Dermis microvascular lymphatic vessel endothelial cell (primary cell): ENCODE measurements at regions not wholly inside any gene's neighbourhood (a gene's known extent, or its start where the extent isn't known, plus 50 kb on each side); places are given as distances from the start of the nearest gene placed in this dataset.

Experiments used
- DNase-seq, 2 donors: peaks; one replicate each; pipeline versions ENCODE4 v3.0.0 to v3.0.0-alpha.2; 2010; ENCODE audit warnings: low read depth in 2 of 2

DNA sequence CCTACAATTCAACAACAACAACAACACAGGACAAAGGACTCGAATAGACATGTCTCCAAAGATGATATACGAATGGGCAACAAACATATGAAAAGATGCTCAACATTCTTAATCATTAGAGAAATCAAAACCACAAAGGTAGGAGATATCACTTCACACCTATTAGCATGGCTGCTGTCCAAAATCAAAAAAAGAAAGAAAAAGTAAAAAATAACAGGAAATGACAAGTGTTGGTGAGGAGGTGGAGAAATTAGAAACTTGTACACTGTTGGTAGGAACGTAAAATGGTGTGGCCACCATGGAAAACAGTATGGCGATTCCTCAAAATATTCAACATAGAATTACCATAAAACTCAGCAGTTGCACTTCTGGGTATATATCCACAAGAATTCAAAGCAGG lies 312.3 kb upstream of the STT3B start:
- no peak for DNase-seq

DNA sequence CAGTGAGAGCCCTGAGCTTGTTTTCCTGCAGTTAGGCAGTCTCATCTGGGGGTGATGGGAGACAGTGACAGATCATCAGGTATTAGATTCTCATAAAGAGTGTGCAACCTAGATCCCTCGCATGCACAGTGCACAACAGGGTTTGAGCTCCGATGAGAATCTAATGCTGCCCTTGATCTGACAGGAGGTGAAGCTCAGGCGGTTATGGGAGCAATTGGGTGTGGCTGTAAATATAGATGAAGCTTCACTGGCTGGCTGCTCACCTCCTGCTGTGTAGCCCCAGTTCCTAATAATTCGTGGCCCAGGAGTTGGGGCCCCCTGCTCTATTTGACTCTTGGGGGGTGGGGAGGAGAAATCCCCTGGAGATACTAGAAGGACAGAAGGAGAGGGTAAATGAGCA lies 309.4 kb upstream of the STT3B start:
- no peak for DNase-seq

DNA sequence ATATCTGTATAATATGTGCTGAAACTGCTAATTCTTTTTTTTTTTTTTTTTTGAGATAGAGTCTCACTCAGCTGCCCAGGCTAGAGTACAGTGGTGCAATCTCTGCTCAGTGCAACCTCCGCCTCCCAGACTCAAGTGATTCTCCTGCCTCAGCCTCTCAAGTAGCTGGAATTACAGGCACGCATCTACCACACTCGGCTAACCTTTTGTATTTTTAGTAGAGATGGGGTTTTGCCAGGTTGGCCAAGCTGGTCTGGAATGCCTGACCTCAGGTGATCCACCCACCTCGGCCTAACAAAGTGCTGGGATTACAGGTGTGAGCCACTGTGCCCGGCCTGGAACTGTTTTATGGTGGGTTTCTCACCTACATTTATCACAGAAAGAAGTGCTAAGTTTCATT lies 307.8 kb upstream of the STT3B start:
- no peak for DNase-seq

DNA sequence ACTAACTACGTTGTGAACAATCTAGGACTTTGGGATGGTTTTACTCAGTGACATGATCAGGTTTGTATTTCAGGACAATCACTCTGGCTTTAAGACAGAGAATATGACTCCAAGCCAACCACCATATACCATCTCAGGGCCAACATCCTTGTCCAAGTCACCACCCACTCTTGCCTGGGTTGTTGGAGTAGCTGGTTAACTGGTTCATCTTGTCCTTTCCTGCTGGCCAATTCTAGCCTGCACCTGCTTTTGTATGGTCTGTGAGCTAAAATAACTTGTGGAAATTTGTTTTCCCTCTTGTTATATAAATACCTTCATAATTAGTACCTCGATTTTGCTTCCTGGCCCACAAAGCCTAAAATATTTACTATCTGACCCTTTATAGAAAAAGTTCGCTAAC lies 306.8 kb upstream of the STT3B start:
- no peak for DNase-seq

DNA sequence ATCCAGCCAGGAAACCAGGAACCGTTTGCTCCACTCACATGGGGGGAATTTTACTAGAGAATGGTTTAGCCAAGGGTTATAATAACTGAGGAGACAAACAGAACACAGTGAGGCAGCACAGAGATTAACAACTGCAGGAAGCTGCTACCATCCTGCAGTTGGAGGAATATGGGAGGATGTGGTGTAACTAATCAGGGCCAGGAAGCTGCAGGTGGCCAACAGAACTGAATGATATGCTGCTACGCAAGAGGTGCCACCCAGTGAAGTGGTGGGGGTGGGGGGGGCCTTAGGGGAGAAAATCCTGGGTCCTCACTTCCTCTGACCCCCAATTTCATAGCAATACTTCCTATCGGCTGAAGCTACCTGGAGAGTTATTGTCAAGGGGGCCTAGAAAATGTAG lies 306.4 kb upstream of the STT3B start:
- DNase-seq, result peak; percentile 45 to 64

DNA sequence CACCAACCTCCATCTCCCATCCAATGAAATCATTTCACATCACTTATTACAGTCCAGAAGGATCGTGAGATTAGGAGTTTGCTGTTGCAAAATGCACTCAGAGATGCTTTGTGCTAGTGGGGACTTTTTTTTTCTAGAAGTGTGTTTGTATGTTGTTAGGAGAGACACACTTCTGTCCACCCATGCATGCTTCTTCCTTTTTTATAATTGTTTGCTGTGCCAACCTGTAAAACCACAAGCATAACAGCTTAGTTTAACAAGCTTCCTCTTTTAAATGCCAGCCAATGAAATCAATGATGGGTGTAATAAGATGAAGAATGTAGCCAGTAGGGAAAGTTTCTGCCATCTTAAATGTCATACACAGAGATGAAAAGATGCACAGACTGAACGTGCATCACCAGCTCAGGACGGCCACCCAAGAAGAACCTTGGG lies 305.6 kb upstream of the STT3B start:
- DNase-seq, result no peak

DNA sequence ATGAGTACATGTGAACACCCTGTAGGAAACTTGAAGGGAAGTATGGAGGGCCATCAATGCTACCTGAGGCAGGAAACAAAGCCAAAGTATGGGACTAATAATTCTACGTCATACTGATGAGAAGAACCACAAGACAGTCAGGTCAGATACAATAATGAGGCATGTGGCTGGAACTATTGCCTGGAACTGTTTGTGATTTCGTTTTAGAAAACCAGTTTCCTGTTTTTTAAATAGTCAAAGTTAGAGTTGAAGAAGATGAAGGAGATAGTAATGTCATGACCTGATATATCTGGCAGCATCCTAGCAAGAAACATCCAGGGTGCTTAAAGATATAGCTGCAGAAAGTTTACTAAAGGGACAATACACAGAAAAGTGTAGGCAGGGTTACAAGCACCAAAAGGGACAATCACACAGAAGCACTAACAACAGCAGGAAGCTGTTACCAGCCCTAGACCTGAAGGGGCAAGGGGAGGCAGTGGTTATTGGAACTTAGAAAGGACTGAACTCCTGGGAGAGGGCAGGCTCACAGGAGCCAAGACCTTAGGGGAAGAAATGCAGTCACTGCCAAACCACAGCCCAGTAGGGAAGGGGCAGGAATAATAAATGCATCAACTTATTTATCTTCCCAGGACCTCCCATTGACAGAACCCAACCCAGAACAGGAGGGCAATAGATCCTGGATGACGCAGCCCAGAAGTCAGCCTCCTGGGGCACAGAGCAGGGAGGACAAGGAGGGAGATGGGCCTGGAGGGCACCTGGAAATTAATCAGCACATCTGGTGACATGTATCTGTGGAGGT lies 302.1 kb upstream of the STT3B start:
- DNase-seq, result no peak

DNA sequence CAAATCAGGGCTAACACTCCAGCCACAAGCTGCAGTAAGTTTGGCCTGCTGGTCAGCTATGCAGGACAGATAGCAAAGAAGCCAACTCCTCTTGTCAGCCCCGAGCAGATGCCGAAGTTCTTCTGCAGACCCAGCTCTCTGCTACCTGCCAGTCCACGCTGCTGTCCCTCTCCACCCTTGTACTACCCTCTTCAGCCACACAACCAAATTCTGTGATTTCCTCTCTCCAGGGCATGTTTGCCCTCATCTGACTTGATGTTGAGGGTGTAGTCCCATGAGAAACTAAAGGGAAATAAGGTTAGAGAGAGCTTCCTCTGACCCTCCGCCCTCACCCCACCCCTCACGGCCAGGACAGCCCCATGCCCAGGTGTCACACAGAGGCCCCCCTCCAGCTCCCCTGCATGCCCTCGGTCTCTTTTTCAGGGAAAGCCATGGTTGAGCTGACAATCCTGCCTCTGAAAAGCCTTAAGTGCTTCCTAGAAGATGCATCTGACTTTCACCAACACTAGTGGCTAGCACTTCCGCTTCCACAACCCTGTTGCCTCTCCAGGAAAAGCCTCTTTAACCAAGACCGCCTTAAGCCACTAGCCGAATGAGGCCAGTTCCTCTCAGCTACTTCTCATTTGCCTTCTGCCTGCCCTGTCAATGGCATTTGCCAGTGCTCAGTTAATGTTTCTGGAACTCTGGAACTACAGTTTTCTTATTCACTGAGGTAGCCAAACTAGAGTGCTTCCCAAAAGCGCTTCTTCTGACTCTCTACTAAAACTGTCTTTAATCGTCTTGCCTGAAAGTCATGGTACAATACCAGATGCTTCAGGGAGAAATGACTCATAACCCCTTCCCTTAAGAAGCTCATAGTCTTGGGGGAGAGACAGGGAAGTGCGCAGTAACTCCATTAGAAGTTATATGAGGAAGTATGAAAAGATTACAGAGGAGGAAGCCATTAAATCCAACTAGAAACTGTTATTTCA lies 300.4 kb upstream of the STT3B start:
- peak in 1 of 2 donors; percentile 30 for DNase-seq

DNA sequence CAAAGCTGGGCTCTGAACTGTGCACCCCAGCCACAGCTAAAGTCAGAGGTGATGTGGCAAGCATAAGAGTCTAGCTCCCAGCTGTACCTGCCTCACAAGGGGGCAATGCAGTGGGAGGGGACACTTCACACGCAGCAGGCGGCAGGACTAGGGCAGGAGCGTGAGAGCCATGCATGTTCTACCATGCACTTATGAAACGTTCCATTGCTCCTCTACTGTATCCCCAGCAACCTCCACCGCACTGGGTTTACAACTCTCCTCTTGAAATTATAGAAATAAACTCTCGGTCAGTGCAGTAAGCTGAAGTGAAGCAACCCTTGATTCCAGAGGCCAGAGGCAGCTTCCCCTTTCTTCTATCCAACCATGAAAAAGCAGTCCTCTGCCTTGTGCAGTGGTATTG lies 298.6 kb upstream of the STT3B start:
- DNase-seq, result no peak

DNA sequence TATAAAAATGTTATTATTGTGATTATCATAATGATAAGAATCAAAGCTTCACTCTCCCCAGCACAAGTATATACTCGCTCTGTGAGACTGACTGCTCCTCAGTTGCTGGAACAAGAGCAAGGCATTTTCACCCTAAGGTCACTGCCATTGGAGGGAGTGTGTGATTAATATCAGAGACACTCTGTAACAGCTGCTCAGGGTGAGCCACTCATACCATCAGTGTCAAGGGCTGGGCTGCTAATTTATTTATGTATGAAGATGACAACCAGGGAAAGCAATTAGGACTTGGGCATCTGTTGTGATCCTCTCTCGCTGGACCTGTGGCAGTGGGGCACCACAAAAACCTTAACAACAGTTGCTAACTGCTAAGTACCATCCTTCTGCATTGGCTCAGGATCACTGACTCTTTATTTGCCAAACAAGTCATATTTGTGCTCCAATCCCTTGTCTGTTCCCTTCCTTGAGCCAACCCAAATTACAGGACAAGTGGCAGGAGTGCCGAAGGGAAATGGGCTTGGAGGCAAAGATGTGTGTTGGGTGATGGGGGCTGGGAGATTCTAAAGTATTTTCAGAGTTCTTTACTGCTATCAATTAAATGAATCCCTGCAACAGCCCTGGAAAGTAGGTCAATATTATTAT lies 297.5 kb upstream of the STT3B start:
- no peak for DNase-seq

DNA sequence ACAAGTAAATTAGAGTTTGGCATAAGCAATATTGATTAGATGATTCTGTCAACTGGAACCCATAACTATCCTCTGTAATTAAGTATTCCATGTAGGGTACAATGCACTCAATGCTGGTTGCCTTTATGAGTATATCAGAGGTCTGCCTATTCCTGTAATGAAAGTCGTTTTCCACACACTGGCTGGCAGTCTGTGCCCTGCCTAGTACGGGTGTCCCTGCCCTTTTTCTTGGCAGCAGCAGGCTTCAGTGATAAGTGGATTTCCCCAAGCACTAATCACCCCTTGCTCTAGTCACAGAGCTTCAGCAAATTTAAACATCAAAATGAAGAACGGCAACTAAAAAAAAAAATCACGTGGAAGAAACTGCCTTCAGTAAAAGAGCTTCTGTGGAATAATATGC lies 294.8 kb upstream of the STT3B start:
- no peak for DNase-seq

DNA sequence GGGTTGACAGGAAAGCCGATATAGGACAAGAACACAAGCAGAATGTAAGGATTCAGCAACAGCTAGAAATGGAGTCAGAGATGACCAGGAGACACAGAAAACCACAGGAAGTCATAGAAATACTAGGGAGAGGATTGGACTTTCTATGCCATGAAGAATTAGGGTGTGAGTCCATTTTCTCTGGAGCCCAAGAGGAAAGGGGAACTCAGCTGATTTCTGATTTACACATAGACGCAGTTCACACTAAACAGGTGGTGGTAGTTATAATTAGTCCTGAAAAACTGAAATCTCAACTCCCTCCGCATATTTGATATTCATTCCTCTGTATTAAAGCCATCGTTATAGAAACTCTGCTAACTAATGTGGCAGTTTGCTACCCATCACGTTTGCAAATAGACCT lies 292.7 kb upstream of the STT3B start:
- DNase-seq, result no peak

DNA sequence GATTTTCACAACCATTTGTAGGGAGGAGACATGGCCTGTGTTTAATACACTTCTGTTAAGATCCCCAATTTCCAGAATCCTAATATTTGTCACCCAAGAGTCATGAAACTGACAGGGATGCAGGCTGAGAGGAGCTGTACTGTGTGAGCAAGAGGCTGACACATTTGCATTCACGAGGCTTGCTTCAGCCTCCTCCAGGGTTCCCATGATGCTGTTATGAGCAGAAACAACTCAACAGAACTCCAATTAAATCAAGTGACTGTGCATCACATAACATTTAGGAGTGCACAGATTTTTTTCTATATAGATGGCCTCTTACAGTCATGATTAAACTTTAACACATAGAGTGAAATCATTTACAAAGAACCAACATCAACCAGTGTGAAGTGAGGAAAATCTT lies 292.3 kb upstream of the STT3B start:
- DNase-seq, result no peak

DNA sequence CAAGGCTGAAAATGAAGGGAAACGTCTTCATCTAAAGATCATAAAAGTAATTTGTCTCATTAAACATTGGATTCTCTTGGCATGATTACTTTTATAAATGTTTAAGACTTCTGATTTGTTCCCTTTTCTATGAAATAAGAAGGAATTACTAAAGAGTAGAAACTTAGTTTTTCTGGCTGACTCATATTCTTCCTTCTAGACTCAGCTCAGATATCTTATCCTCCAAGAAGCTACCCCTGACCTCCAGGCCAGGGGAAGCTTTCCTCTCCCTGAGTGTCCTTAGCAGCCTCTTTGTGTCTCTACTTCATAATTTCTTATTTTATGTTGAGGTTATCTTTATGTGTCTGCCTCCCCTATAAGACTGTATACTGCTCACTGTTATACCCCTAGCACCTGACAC lies 291.9 kb upstream of the STT3B start:
- DNase-seq, result no peak

DNA sequence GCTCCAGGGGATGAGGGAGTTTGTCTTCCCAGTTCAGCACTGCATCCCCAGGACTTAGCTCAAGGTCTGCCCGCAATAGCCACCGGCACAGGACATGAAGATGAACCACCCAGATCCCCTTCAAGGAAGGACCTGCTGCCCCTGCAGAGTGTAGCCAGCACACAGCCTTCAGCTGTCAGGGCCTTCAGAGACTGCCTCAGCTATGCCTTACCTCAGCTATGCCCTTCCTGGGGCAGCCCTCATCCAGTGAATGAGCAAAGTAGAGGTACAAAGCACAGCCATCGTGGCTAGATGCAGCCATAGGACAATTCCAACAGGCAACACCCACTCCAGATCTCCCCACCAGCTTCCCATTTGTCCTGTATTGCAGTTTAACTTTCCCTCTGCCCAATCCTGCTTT lies 291.2 kb upstream of the STT3B start:
- DNase-seq, result no peak

DNA sequence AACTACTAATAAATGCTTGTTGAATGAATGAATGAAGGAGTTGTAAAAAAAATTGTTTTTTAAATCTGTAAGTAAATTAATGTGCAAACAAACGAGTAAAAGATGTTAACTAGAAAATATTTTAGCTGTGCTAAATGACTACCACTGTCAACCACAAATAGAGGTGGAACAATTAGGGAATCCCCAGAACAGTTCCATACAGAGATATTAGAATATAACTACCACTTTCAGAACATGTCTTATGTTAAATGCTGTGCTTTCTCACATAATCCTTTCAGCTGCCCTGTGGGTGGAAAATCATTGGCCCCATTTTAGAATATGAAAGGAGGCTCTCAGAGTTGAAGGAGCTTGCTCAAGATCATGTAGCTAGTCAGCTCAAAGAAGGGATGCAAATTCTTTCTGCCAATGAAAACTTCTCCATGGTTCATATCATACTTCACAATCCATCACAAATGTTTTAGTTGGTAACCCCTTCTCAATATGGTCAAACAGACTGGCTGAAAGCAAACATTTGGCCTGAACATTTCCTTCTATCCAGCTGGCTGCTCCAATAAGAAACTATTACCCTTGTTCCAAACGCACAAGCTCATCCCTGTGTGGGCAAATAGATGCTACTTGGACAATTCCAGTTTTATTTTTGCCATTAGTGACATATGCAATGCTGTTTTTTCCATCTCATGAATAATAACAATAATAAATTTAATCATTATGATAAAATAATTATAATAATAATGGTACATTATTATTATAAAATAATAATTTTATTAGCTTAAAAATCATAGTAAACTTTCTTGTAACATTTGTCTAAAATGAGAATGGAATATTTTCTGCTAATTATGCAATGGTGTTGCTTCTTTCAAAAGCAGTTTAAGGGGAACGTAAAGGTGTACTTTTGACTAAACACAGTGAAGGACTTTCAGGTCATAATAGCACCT lies 290.4 kb upstream of the STT3B start:
- DNase-seq, result no peak

DNA sequence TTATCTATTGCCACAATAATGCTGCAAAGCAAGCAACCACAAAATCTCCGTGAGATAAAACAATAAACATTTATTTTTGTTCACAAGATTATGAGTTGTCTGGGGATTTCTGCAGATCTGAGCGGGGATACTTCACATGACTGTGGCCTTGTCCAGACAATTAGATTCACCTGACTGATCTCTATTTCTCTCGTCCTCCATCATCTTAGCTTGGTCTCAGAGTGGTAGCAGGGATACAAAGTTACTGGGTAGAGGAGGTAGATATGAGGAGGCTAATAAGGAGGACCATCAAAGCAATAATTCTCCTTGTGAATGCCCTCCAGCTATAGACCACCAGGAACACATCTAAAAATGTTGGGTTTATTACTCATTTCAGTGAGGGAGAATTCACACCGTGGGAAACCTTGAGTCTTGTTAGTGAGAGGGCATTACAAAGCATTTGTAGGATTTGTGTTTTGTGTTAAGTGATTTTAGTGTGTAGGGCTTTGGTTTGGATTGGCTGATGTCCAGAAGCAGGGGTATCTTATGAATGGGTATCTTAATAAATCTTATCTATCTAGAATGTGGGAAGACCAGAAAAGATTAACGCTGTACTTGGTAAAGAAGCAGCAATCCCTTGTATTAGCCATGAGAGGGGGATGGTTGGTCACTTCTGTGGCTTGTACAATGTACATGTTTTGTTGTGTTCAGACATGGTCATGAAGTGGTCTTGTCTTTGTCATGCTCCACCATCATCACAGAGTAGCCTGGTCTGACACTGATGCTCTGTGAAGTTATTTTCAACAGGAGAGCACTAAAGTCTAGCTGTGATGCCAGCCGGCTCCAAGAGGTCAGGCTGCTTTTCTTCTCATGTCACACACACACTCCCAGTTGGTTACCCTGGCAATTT lies 287.6 kb upstream of the STT3B start:
- peak; percentile 12 to 18 for DNase-seq

DNA sequence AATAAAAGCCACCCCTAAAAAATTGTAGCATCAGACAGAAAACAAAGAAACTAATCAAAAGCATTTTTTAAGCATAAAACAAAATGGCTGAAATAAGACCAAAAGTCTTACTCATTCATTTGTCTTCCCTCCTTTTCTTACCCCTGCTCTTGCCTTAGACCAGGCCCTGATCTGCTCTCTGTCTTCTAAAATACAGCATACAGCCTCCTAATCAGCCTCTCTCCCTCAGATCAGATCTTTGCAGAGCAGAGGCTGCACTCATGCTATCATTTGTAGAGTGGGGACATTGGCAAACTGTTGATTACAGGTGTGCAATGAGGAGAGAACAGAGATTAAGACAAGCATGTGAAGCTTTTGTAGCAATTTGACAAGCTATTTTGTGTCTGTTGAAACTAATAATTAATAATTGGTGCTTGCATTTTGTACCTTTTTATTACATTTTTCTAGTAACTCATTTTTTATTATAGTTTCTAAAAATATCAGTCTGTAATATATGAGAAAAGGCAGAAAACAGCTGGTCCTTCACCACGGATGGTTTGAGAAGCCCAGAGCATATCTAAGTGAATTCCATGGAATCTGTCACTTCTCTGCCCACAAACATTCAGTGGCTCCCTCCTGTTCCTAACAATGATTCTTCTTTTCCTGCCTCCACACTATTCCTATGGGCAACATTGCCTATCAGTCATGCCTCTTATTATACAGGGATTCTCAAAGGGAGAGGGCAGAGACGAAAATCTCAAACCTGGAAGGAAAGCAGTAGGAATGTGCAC lies 286.2 kb upstream of the STT3B start:
- DNase-seq, result no peak

DNA sequence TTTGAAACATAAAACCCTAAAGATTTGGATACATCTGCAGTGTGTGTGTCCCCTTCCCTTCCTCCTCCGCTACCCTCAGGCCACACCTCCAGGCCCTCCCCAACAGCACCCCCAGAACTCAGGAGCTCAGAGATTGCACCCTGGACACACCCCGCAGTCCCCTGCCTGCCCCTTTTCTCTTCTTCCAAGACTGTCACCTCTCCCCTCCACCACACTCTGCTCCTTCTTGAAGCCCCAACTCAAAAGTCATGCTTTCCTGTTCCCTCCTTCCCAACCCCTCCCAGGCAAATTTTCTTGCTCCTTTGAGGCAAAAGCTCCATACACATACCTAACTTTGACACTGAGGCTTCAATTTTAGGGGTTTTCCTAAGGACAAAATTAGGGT lies 285.7 kb upstream of the STT3B start:
- no peak for DNase-seq
